HepG2 (cell line): ENCODE measurements at regions not wholly inside any gene's neighbourhood (a gene's known extent, or its start where the extent isn't known, plus 50 kb on each side); places are given as distances from the start of the nearest gene placed in this dataset.

ENCODE experiments used
- HOXA3 ChIP-seq: sonication (generic); formaldehyde crosslinking; IDR thresholded peaks from 2 replicates; pipeline ENCODE4 v1.5.0; 2020; ENCODE audit warnings: missing genetic modification reagents
- KLF11 ChIP-seq: IDR thresholded peaks from 2 replicates; pipeline ENCODE4 v1.6.1; 2016; ENCODE audit warnings: missing compliant biosample characterization
- KLF9 ChIP-seq: IDR thresholded peaks from 2 replicates; pipeline ENCODE4 v1.6.1; 2016; ENCODE audit warnings: low read depth
- NFIC ChIP-seq: IDR thresholded peaks from 2 replicates; pipeline ENCODE4 v1.6.1; 2012; ENCODE audit warnings: mild to moderate bottlenecking, low read length, inconsistent platforms
- PPARG ChIP-seq: conservative IDR thresholded peaks from 2 replicates; pipeline ENCODE4 v1.6.1; 2016; ENCODE audit warnings: missing biosample characterization, missing genetic modification reagents
- TBP ChIP-seq: sonication (generic); formaldehyde crosslinking; IDR thresholded peaks from 2 replicates; pipeline ENCODE4 v1.5.0; 2020; ENCODE audit warnings: missing genetic modification reagents
- ZNF350 ChIP-seq: sonication (generic); formaldehyde crosslinking; IDR thresholded peaks from 2 replicates; pipeline ENCODE4 v1.4.0; 2020; ENCODE audit warnings: mild to moderate bottlenecking, low read depth, missing genetic modification reagents, borderline replicate concordance
- ZNF615 ChIP-seq: sonication (generic); formaldehyde crosslinking; IDR thresholded peaks from 2 replicates; pipeline ENCODE4 v1.5.0; 2020; ENCODE audit warnings: mild to moderate bottlenecking, missing genetic modification reagents, borderline replicate concordance
- TF ChIP-seq, protein P1 (sequence below): sonication (generic); formaldehyde crosslinking; IDR thresholded peaks from 2 replicates; pipeline ENCODE4 v1.5.0; 2020; ENCODE audit warnings: mild to moderate bottlenecking, missing genetic modification reagents, borderline replicate concordance
- TF ChIP-seq, protein P2 (sequence below): sonication (generic); formaldehyde crosslinking; IDR thresholded peaks from 2 replicates; pipeline ENCODE4 v1.5.1; 2020; ENCODE audit warnings: missing genetic modification reagents, mild to moderate bottlenecking, borderline replicate concordance
- TF ChIP-seq, protein P3 (sequence below): IDR thresholded peaks from 2 replicates; pipeline ENCODE4 v1.6.1; 2018; ENCODE audit warnings: missing genetic modification reagents

DNA sequence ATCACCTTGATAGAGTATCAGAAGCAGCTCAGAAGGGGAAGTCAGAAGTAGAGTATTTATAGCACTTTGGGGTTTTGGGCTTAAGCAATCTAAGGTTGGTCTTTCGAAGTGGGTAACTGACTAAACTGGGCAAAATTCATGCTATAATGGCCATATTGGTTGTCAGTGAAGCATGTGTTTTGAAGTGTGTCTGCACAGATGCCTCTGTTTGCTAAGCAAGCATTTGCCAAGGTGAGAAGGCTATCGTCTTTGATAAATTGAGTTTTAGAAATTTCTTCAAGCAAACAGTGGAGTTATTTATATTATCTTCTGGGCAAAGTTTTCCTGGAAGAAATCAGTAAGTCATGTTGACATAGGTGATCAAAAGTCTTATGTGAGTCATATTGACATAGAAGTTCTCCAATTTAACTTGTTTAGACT is 412.8 kb upstream of the TGFBR2 start (continued):
- peak; percentile 62; the same call in 1 of the 2 replicates for TF ChIP-seq NFIC
- no peak for TF ChIP-seq KLF11 (CRISPR knock-in tag)
- no peak for TF ChIP-seq TBP
- TF ChIP-seq PPARG (CRISPR knock-in tag): no peak
- TF ChIP-seq KLF9: no peak
- TF ChIP-seq, protein P1, sequence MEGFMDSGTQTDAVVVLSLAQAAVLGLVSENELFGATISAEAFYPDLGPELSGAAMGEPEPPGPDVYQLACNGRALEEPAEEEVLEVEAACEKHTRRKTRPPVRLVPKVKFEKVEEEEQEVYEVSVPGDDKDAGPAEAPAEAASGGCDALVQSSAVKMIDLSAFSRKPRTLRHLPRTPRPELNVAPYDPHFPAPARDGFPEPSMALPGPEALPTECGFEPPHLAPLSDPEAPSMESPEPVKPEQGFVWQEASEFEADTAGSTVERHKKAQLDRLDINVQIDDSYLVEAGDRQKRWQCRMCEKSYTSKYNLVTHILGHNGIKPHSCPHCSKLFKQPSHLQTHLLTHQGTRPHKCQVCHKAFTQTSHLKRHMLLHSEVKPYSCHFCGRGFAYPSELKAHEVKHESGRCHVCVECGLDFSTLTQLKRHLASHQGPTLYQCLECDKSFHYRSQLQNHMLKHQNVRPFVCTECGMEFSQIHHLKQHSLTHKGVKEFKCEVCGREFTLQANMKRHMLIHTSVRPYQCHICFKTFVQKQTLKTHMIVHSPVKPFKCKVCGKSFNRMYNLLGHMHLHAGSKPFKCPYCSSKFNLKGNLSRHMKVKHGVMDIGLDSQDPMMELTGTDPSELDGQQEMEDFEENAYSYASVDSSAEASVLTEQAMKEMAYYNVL (CRISPR knock-in tag): no peak
- TF ChIP-seq ZNF615: no peak
- TF ChIP-seq ZNF350 (CRISPR knock-in tag): no peak
- TF ChIP-seq, protein P2, sequence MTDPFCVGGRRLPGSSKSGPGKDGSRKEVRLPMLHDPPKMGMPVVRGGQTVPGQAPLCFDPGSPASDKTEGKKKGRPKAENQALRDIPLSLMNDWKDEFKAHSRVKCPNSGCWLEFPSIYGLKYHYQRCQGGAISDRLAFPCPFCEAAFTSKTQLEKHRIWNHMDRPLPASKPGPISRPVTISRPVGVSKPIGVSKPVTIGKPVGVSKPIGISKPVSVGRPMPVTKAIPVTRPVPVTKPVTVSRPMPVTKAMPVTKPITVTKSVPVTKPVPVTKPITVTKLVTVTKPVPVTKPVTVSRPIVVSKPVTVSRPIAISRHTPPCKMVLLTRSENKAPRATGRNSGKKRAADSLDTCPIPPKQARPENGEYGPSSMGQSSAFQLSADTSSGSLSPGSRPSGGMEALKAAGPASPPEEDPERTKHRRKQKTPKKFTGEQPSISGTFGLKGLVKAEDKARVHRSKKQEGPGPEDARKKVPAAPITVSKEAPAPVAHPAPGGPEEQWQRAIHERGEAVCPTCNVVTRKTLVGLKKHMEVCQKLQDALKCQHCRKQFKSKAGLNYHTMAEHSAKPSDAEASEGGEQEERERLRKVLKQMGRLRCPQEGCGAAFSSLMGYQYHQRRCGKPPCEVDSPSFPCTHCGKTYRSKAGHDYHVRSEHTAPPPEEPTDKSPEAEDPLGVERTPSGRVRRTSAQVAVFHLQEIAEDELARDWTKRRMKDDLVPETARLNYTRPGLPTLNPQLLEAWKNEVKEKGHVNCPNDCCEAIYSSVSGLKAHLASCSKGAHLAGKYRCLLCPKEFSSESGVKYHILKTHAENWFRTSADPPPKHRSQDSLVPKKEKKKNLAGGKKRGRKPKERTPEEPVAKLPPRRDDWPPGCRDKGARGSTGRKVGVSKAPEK (CRISPR knock-in tag): no peak
- TF ChIP-seq HOXA3 (CRISPR knock-in tag): no peak
- TF ChIP-seq, protein P3, sequence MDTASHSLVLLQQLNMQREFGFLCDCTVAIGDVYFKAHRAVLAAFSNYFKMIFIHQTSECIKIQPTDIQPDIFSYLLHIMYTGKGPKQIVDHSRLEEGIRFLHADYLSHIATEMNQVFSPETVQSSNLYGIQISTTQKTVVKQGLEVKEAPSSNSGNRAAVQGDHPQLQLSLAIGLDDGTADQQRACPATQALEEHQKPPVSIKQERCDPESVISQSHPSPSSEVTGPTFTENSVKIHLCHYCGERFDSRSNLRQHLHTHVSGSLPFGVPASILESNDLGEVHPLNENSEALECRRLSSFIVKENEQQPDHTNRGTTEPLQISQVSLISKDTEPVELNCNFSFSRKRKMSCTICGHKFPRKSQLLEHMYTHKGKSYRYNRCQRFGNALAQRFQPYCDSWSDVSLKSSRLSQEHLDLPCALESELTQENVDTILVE: no peak
